GM12874 (cell line): ENCODE measurements at regions not wholly inside any gene's neighbourhood (a gene's known extent, or its start where the extent isn't known, plus 50 kb on each side); places are given as distances from the start of the nearest gene placed in this dataset.

Experiments used
- TF ChIP-seq, protein P1 (sequence below): IDR thresholded peaks from 2 replicates; pipeline ENCODE4 v1.5.1; 2011; ENCODE audit warnings: low read depth, mild to moderate bottlenecking, control low read depth, low read length, moderate library complexity; ENCODE audit not compliant: insufficient read depth

DNA sequence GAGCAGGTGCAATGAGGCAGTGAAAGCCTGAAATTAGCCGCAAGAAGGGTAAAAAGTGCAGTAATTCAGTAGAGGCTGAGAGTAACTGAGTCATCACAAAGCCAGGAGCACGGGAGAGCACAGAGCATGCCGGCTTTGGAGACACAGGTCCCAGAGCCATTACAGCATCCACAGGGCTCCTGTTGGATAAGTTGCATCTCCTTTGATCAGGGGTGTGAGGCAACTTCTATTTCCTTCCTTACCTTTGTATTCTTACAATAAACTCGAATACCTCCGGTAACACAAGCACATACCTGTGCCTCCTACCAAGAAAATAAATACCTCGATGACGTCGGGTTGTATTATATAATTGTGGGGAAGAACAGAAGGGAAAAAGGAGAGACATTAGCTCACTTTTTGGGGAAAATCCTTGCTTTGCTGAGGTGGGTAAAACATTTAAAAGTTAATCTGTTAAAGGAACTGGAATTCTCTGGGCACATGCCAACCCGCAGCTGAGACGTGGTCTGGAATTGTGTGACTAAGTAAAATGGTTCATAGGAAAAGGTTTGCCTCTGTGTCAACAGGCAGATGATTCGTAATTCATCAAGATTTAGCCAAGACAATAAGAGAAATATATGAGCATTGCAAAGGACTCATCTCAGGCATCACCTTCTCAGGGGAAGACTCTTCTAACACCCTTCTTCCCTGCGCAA lies 360.7 kb upstream of the ZFP64 start:
- TF ChIP-seq, protein P1, sequence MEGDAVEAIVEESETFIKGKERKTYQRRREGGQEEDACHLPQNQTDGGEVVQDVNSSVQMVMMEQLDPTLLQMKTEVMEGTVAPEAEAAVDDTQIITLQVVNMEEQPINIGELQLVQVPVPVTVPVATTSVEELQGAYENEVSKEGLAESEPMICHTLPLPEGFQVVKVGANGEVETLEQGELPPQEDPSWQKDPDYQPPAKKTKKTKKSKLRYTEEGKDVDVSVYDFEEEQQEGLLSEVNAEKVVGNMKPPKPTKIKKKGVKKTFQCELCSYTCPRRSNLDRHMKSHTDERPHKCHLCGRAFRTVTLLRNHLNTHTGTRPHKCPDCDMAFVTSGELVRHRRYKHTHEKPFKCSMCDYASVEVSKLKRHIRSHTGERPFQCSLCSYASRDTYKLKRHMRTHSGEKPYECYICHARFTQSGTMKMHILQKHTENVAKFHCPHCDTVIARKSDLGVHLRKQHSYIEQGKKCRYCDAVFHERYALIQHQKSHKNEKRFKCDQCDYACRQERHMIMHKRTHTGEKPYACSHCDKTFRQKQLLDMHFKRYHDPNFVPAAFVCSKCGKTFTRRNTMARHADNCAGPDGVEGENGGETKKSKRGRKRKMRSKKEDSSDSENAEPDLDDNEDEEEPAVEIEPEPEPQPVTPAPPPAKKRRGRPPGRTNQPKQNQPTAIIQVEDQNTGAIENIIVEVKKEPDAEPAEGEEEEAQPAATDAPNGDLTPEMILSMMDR: no peak

DNA sequence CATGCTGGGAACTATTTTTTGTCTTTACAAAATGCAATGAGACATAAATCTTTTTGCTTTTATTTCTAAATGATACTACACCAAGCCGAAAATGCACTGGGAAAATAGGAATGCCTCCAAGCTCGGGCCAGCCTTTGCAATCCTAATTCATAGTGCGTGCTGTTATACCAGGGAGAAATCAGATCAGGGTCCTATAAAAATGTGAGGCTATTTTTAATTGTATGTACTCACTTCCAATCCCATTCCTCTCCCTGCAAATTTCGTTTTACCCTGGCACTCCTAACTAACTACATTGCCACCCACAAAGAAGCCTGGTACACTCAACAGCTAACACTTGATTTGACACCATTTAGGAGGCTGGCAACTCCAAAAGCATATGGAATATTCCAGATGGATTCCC lies 350.6 kb upstream of the ZFP64 start:
- TF ChIP-seq, protein P1: no peak

DNA sequence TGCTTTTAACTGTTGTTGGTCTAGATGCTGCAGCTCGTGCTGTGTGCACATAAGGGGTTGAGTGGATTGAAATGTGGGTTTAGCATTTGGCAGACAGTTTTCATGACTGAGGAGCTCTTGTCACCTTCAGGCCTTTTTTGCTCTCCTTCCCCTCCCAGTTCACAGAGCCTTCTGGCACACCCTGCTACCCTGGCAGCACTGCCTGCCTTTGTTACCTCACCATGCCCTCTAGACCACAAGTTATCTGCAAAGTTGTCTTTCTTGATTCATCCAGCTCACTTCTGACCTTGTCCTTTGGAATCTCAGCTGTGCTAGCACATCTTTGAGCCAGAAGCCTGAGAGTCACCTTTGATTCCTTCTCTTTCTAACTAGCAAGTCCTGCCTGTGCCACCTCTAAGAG lies 348.9 kb upstream of the ZFP64 start:
- TF ChIP-seq, protein P1: no peak

DNA sequence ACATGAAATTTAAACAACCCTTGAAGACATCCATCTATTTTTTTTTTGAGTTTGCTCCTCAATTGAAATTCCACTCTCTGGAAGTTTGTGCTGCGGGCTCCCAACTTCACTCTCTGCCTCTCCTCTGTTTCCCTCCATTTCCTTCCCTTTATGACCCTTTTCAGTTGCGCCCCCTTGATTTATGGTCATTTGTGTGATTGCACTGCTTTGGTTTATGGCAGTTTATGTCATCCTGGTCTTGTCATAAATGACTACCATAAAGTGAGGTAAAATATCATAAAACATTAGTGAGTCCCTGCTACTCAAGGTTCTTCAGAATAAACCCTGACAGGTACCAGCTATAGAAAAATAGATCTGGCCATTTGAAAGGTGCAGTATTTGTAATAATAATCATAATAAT lies 348.3 kb upstream of the ZFP64 start:
- TF ChIP-seq, protein P1: no peak

DNA sequence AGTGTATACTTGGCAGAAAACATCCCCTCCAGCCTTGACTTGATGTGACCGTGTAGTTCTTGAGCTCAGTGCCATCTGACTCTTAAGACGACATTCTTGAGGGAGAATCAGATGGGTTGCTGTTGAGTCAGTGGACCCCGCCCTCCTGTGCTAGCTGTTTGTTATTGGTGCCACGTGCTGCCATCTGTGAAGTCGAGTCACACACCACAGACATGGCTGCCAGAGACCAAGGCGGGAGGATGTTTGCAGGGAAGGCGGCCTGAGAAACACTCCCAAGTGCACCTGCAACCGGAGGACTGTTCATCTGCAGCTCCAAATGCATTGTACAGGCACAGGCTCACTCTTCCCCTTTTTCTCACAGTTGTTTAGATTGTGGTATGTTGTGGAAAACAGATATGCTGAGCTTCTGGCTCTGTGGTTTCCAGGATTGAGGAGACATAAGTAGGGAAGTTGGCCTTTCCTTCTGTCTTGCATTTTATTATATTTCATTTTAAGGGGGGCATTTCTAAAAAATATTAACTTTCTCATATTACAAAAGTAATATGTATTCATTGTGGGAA lies 345.3 kb upstream of the ZFP64 start:
- TF ChIP-seq, protein P1: no peak

DNA sequence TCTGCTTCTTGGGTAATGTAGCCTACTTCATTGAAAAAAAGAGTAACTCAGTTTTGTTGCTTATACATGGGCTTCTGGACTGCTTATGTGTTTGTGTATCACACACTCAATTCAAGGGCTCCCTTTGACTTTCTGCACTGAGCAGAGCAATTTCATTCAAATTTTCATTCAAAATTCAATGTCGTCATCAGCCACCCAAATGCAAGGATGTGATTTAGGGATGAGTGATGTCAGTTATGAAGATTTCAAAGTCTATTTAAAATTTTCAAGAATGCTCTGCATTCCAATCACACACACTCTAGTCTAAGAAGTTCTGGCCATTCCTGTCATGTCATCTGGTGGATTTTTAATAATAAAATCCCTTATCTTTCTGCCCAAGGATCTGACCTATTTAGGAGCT lies 344.5 kb upstream of the ZFP64 start:
- TF ChIP-seq, protein P1: no peak

DNA sequence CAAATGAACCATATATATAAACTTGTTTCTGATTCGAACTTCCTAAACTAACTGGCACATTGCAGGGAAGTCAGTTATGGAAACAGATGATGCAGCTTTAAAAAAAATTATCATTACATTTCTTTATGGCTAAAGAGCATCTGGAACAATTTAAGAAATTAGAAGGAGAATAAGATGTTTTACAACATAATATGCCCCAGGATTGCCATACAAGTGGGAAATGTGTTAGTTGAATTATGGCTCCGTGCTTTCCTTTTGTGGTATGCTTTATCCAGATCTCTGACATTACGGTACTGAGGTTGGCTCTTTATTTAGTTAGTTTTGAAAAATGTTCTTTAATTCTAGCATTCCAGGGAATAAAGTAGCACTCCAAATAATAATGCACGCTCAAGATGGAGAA lies 343.0 kb upstream of the ZFP64 start:
- TF ChIP-seq, protein P1: no peak
